Brain microvascular endothelial cell (primary cell): ENCODE measurements at regions not wholly inside any gene's neighbourhood (a gene's known extent, or its start where the extent isn't known, plus 50 kb on each side); places are given as distances from the start of the nearest gene placed in this dataset.

Experiments
- DNase-seq: peaks from one replicate; pipeline ENCODE4 v3.0.0-alpha.2; 2020
- H3K27ac ChIP-seq: fragments of 250-450 bp; sonication (Bioruptor Pico); 2 replicates; pipeline ENCODE4 v1.5.1; 2020; ENCODE audit warnings: mild to moderate bottlenecking, moderate library complexity
- H3K27me3 ChIP-seq: fragments of 250-450 bp; sonication (Bioruptor Pico); replicated peaks from 2 replicates; pipeline ENCODE4 v1.5.1; 2020; ENCODE audit warnings: mild to moderate bottlenecking
- H3K36me3 ChIP-seq: fragments of 250-450 bp; sonication (Bioruptor Pico); replicated peaks from 2 replicates; pipeline ENCODE4 v1.5.1; 2020; ENCODE audit warnings: mild to moderate bottlenecking
- H3K4me3 ChIP-seq: 2 replicates; pipeline ENCODE4 v1.5.1; 2011; ENCODE audit warnings: low read depth, mild to moderate bottlenecking, control low read depth, low read length, moderate library complexity
- CTCF ChIP-seq: IDR thresholded peaks from 2 replicates; pipeline ENCODE4 v1.5.1; 2011; ENCODE audit warnings: low read depth, mild to moderate bottlenecking, moderate library complexity, low read length, control low read depth, inconsistent platforms; ENCODE audit errors: missing control alignments
- in situ Hi-C: cut with HindIII; loops from 2 replicates; pipeline ENCODE4 v1.10.0; 2017; ENCODE audit warnings: low sequenced_read_pairs, low pct_ligation_motif_present

GRCh38 chr16:51244887-51245657, 94.0 kb upstream of the SALL1 start:
- H3K27me3 ChIP-seq, result no peaks in the 10 kb centered on the region
- no peak overlapping the region for H3K4me3 ChIP-seq
- H3K27ac ChIP-seq, result no peak overlapping the region
- DNase-seq, result no peak
- in situ Hi-C loops, result no loop called here
- TF ChIP-seq CTCF, result no peak
- H3K36me3 ChIP-seq, result no peaks in the 10 kb centered on the region

- no peaks in the 10 kb centered on the region for H3K27me3 ChIP-seq
- in situ Hi-C loops, result no loop called here
- H3K36me3 ChIP-seq, result no peaks in the 10 kb centered on the region
- no peak for TF ChIP-seq CTCF
- no peak overlapping the region for H3K27ac ChIP-seq
- DNase-seq, result peak; percentile 1
- H3K4me3 ChIP-seq, result no peak overlapping the region
Observed at GRCh38 chr16:51243936-51244436, 92.9 kb upstream of the SALL1 start.

- no peak for TF ChIP-seq CTCF
- no peaks in the 10 kb centered on the region for H3K27me3 ChIP-seq
- H3K27ac ChIP-seq, result no peak overlapping the region
- H3K4me3 ChIP-seq, result no peak overlapping the region
- in situ Hi-C loops, result no loop called here
- DNase-seq, result no peak
- no peaks in the 10 kb centered on the region for H3K36me3 ChIP-seq
Observed at GRCh38 chr16:51242296-51242994, 91.4 kb upstream of the SALL1 start.

GRCh38 chr16:51239196-51239595, 88.1 kb upstream of the SALL1 start:
- DNase-seq, result no peak
- no peak for TF ChIP-seq CTCF
- Histone ChIP-seq H3K4me3 (no peak overlapping the region), H3K27ac (no peak overlapping the region), H3K27me3 (no peaks in the 10 kb centered on the region), H3K36me3 (no peaks in the 10 kb centered on the region)
- in situ Hi-C loops, result no loop called here

GRCh38 chr16:51237861-51238378, 86.8 kb upstream of the SALL1 start:
- in situ Hi-C loops, result no loop called here
- no peaks in the 10 kb centered on the region for H3K27me3 ChIP-seq
- no peak for DNase-seq
- no peak for TF ChIP-seq CTCF
- H3K4me3 ChIP-seq, result no peak overlapping the region
- H3K36me3 ChIP-seq, result no peaks in the 10 kb centered on the region
- no peak overlapping the region for H3K27ac ChIP-seq
